Stimulated activated CD4-positive, alpha-beta T cell treated with anti-CD3 and anti-CD28 coated beads, Interleukin-12 subunit alpha, Interleukin-12 subunit beta, amount 100 ng/mL, for 48 hours (primary cell): ENCODE measurements at regions not wholly inside any gene's neighbourhood (a gene's known extent, or its start where the extent isn't known, plus 50 kb on each side); places are given as distances from the start of the nearest gene placed in this dataset.
"Not testable (repeated sequence)": the region's sequence is repeated elsewhere in the genome, so short reads cannot be mapped to it uniquely, and the experiment has no call there.

Experiments used
- DNase-seq, 3 donors: peaks; one replicate each; pipeline ENCODE4 v3.0.0-alpha.2; 2020; ENCODE audit warnings: low read depth in 2 of 3, low spot score in 1 of 3

DNA sequence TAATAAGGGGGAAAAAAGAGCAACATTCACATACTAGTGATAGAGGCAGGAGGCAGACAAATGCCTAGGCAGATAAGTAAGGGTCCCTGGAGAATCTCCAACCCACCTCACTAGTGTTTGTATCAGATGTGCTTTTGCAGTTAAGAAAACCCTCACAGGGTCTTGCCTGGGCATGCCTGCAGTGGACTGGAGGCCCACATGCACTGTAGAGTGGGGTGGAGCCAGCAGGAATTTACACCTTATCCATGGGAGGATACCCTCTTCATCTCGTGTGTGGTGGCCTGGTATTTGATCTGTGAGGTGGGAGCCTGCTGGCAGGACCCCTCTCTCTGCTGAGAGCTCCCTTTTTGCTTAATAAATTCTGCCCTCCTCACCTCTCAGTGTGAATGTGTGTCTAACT is 238.0 kb upstream of the SLC16A7 start:
- DNase-seq = no peak

DNA sequence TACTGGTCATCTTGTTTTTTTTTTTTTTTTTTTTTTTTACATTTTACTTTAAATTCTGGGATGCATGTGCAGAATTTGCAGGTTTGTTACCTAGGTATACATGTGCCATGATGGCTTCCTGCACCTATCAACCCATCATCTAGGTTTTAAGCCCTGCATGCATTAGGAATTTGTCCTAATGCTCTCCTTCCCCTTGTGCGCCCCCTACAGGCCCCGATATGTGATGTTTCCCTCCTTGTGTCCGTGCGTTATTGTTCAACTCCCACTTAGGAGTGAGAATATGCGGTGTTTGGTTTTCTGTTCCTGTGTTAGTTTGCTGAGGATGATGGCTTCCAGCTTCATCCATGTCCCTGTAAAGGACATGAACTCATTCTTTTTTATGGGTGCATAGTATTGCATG is 249.6 kb upstream of the SLC16A7 start:
- not testable (repeated sequence) for DNase-seq

DNA sequence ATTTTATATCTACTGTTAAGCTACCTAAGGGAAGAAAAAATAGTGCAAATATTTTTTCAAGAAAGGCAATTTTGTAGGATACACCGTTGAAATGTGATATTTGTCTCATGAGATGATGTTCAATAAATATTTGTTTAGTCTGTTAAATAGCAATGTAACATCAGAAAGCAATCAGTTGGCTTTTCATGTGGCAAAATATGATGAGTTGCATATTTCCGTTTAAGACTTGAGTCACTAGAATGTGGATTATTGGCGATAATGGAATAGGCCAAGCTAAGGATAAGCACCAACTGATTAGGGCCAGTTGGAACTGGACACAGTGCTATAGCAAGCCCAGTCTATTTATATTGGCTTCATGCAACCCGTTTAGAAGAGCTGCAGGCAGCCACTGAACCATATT is 250.4 kb upstream of the SLC16A7 start:
- DNase-seq = no peak

DNA sequence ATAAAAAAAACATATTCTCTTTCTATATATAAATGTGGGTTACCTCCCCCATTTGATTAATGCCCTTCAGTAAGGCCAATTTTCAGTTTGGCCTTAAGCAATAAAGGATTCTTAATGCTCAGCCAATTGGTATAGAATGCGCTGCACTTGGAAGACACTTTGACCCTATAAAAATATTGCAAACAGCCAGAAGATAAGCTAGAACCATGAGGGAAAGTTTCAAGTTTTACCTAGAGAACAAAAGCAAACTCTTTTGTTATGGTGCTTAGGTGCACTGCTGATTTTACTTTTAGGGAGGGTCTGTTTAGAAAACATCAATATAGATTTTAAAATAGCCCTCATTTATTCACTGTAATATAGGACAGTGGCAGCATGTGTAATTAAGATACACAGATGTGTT is 251.6 kb upstream of the SLC16A7 start:
- no peak for DNase-seq

DNA sequence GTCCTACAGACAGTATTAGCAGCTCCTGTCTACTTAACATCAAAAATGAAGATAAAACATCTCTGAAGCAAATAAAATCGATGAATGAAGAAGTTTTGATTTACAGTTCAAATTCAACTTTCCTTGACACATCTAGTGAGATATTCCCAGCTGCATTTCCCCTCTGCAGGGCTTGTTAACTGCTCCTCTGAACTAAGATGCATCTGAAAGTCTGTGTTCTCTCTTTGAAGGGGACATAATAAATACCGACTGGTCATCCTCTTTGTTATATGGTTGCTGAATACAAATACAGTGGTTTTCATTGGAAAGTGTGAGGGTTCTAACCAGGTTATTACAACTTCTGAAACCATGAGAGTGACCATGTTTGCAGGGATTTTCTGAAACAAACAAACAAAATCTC is 266.4 kb upstream of the SLC16A7 start:
- DNase-seq = no peak

DNA sequence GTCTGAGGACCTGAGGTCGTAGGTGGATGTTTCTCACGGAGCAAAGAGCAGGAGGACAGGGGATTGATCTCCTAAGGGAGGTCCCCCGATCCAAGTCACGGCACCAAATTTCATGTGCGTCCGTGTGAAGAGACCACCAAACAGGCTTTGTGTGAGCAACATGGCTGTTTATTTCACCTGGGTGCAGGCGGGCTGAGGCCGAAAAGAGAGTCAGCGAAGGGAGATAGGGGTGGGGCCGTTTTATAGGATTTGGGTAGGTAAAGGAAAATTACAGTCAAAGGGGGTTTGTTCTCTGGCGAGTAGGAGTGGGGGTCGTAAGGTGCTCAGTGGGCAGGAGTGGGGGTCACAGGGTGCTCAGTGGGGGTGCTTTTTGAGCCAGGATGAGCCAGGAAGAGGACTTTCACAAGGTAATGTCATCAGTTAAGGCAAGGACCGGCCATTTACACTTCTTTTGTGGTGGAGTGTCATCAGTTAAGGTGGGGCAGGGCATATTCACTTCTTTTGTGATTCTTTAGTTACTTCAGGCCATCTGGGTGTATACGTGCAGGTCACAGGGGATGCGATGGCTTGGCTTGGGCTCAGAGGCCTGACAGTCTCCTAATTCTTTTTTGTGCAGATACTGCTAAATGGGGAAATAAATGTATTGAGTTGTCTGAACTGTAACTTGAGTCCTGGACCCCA is 267.3 kb upstream of the SLC16A7 start:
- not testable (repeated sequence) for DNase-seq

DNA sequence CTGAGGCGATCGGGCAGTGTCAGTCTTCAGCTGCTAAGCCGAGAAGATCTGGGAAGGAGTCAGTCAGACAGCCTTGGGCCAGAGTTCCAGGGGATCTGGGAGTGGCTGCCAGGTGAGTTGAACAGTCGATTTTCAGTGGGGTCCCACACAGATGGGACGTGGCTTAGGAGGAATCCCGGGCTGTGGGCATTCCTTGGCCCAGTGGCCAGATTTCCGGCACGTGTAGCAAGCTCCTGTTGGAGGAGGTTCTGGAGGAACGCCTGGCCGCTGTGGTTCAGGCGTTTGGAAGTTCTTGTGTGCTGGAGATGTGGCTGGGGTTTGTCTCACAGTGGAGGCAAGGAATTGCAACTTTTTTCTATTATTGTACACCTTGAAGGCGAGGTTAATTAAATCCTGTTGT is 269.4 kb upstream of the SLC16A7 start:
- DNase-seq = not testable (repeated sequence)

DNA sequence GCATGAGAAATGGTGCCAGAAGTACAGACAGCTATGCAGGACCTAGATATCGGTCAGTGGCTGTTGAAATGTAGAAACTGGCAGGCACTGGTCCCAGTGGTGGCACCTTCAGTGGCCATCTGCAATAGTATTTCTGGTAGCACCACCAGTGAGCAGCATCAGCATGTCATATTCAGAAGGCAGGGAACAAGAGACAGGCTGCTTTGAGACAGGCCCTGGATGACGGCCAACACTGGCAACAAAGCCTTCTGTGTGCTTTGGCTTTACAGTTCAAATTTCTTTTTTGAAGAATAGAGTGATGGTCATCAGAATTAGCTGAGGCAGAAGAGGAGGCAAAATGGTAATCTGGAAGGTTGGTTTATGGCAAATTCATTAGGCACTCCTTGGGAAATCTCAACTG is 273.4 kb upstream of the SLC16A7 start:
- no peak for DNase-seq

DNA sequence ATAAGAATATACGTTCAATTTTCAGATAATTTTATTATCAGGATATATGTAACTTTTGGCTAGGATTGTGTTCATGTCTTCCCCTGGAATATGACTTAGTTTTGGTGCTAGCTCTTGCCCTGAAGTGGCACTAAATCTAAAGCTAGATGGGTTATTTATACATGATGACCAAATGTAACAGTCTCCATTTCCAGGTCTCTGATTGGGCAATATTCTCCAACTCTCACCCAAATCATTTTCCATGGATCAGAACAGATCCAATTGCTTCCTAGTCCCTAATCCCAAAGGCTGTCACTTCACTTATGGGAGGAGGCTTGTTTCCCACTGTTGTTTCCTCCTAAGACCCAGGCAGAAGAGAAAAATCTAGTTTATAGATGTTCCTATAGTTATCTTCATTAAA is 274.6 kb upstream of the SLC16A7 start:
- no peak for DNase-seq

DNA sequence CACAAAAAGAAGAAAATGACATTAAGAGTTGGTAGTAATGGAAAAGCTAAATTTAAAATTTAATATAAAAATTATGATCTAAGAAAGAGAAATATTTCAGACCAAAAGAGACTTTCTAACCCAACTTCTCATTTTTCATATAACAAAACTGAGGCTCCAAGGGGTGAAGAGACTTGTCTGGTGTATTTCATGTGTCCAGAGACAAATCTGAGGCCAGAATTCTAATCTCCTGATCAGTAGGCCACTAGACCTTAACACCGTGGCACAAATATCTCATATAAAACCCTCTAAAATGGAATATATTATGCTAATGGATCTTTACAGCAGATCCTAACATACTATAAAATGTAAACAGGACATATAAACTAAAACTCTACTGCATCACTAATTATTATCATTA is 275.7 kb upstream of the SLC16A7 start:
- no peak for DNase-seq

DNA sequence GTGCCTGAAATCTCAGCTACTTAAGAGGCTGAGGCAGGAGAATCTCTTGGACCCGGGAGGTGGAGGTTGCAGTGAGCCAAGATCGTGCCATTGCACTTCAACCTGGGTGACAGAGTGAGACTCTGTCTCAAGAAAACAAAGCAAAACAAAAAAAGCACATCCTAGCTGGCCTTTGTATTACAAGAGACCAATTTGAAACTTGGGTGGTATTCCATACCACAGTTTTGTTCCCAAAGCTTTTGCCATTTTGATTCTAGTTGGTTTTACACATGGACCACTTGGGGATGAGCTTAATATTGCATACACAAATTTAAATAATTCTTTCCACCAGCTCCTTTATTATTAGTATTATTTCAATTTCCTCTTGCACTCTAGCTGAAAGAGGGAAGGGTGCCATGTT is 276.9 kb upstream of the SLC16A7 start:
- no peak for DNase-seq

DNA sequence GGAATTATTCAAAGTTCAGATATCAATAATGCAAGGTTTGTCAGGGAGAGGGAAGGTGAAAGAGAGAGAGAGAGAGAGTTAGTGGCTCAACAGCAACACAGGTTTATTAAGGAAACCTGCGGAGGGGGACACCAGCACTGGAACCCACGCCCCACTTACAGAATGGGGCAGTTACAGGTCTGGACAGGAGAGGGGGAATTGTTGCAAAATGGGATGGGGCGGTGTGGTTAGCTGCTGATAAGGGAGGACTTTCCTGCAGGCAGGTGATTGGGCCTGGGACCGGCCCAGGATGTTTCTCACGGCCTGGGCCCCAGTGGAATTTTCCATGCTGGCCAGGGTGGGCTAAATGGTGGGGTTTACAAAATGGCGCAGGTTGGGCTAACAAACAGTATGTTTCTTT is 278.2 kb upstream of the SLC16A7 start:
- DNase-seq = no peak

DNA sequence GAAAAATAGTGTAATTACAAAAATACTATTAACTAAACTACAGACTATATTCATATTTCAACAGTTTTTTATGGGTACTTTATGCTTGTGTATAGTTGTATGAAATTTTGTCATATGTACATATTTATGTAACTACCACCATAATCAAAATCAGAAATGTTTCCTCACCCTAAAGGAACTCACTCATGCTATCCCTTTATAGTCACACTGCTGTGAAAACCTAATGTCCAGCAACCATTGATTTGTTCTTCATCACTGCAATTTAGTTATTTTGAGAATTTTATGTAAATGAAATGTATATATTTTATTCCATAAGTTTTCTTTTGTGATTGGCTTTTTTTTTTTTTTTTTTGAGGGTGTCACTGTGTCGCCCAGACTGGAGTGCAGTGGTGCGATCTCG is 278.9 kb upstream of the SLC16A7 start:
- no peak for DNase-seq

DNA sequence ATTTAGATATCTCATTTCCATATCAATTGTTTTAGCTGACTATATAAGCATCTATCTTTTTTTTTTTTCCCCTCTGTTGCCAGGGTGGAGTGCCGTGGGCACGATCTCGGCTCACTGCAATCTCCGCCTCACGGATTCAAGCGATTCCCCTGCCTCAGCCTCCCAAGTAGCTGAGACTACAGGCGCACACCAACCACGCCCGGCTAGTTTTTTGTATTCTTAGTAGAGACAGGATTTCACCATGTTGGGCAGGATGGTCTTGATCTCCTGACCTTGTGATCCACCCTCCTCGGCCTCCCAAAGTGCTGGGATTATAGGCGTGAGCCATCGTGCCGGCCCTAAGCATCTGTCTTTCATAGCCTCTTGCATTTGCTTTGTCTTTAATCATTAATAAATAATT is 279.5 kb upstream of the SLC16A7 start:
- not testable (repeated sequence) for DNase-seq

DNA sequence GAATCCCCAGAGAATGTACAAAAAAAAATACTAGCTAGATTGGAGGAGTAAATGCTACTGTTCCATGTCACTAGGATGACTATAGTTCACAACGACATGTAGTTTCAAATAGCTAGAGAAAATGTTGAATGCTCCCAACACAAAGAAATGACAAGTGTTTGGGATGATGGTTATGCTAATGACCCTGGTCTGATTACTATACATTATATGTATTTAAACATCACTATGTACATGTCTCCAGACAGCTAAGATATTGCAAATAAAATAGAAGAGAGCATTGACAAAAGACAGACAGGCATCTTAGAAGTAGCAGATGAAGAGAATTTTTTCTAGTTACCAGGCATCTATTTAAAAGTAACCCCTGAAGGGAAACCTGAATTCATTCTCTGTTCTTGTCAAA is 281.6 kb upstream of the SLC16A7 start:
- no peak for DNase-seq

DNA sequence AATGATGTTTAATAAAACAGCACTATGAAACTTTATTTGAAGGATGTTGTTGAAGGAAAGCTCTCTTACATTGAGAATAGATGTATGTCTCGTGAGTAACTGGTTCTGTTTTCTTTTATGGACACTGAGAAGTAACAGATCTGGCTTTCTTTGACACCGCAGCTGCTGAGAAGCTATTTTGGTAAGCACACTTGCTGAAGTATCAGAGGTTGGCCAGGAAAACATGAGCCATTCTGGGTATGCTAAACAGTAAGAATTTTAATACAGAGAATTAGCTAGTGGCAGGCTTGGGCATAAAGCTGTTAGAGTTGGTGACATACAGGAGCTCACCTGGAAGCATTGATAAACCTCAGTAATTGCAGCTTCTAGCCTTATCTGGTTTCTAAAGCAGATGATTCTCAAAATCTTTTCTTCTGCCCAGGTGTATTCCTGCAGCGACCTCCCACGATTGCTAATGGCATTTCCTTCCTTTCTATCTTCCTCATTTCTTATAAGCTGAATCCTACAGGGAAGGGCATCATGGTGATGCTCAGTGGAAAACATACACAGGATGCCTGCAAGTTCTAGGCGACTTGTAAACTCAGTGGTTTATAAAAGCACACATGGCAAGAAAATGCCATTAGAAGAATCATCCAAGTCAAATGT is 291.6 kb upstream of the SLC16A7 start:
- no peak for DNase-seq

DNA sequence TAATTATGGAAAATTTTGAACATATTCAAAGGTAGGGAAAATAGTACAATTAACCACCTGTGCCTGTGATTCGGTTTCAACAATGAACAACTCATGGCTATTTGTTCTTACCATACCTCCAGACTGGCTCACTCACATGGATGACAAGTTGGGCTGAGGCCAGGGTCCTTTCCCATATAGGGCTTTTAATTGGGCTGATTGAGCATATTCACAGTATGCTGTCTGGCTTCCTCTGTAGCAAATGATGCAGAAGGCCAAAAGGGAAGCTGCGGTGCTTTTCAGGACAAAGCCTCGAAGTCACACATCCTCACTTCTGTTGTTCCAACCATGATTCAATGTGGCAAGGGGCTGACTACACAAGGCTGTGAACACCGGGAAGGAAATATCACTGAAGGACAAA is 297.5 kb upstream of the SLC16A7 start:
- no peak for DNase-seq

DNA sequence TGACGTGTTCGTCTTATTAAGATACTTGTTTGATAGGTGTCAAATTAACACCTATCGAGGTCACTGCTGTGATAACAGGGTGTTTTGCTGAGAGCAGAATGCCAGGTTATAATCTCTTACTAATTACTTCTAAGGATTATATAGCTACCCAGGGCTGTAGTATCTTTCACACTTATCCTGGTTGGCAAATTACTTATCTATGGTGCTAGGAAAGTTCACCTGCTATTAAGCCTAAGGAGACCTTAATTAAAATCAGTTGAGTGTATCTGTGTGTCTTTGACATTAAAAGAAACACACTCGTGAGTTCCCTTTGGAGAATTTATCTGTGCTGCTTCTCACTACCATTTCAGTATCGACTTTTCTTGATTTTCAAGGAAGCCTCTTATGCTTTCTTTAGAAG is 301.6 kb upstream of the SLC16A7 start:
- DNase-seq = no peak

DNA sequence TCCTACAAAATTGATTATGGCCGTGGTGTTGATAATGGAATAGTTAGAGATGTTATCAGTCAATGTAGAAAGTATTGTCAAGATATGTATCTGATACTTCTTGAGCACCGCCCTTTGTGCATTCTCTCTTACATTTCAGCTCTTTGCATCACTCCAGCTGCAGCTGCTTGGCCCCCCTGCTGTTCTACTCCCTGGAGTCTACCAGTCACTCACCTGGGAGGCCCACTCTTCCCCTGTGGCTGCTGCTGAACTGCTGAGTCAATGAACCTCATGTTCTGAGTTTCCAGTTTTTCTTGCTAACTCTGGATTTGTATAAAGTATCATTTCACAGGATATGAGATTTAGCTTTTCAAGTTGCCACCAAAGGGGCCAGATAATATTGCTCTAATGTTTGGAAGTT is 312.8 kb upstream of the SLC16A7 start:
- no peak for DNase-seq

DNA sequence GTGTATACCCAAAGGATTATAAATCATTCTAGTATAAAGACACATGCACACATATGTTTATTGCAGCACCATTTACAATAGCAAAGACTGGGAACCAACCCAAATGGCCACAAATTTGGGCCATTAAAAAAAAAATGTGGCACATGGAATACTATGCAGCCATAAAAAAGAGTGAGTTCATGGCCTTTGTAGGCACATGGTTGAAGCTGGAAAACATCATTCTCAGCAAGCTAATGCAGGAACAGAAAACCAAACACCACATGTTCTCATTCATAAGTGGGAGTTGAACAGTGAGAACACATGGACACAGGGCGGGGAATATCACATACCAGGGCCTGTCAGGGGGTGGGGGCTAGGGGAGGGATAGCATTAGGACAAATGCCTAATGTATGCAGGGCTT is 322.3 kb upstream of the SLC16A7 start:
- DNase-seq = not testable (repeated sequence)

DNA sequence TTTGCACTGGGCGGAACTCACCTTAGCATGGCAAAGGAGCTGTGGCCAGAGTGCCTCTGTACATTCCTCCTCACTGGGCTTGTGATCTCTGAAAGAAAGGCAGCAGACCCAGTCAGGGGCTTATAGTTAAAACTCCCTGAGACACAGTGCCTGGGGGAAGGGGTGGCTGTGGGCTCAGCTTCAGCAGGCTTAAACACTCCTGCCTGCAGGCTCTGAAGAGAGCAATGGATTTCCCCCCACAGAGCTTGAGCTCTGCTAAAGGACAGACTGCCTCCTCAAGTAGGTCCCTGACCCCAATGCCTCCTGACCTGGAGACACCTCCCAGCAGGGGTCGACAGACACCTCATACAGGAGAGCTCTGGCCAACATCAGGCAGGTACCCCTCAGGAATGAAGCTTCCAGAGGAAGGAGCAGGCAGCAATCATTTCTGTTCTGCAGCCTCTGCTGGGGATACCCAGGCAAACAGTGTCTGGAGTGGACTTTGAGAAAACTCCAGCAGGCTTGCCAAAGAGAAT is 327.5 kb upstream of the SLC16A7 start:
- DNase-seq = no peak

DNA sequence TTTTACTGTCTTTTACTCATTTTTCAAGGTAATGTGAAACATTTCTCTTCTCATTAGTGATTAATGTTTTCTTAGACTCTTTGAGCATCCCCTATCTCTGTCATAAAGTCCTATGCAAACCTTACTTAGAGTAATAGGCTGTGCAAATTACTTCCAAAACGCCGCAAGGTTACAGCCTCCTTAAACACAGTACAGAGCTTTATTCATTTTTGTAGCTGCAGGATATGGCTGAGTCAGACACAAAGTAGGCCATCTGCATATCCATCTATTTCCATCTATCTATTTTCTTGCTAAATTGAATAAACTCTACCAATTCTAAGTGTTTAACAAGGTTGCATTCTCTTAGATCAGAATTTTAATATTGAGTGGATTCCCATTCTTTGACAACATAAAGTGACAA is 335.6 kb upstream of the SLC16A7 start:
- no peak for DNase-seq

DNA sequence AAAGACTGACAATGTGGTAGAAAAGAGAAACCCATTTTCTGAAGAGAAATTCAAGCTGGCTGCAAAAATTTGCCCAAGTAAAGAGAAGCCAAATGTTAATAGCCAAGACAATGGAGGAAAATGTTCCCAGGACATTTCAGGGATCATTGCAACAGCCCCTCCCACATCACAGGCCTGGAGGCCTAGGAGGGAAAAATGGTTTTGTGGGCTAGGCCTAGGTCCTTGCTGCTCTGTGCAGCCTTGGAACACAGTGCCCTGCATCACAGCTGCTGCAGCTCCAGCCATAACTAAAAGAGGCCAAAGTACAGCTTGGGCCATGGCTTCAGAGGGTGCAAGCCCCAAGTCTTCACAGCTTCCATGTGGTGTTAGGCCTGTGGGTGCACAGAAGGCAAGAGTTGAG is 332.4 kb upstream of the LRIG3 start:
- DNase-seq = no peak
